Subcutaneous abdominal adipose tissue (tissue), 5 donors: ENCODE measurements at regions not wholly inside any gene's neighbourhood (a gene's known extent, or its start where the extent isn't known, plus 50 kb on each side); places are given as distances from the start of the nearest gene placed in this dataset.

ENCODE experiments used
- H3K27ac ChIP-seq: one replicate; pipeline ENCODE4 v1.7.0; 2013; ENCODE audit warnings: low read depth, mild to moderate bottlenecking, inconsistent platforms, low read length, moderate library complexity
- H3K27me3 ChIP-seq, 5 donors: one replicate each; pipeline ENCODE4 v1.7.0; 2013; ENCODE audit warnings: low read length in 5 of 5, inconsistent platforms in 1 of 5; ENCODE audit not compliant: control insufficient read depth in 5 of 5, insufficient read depth in 4 of 5
- H3K36me3 ChIP-seq, 5 donors: one replicate each; pipeline ENCODE4 v1.7.0; 2013; ENCODE audit warnings: low read length in 5 of 5; ENCODE audit not compliant: control insufficient read depth in 5 of 5, insufficient read depth in 5 of 5
- H3K4me1 ChIP-seq, 5 donors: one replicate each; pipeline ENCODE4 v1.7.0; 2013; ENCODE audit warnings: low read length in 5 of 5, mild to moderate bottlenecking in 3 of 5, moderate library complexity in 1 of 5; ENCODE audit not compliant: control insufficient read depth in 5 of 5, insufficient read depth in 5 of 5
- H3K4me3 ChIP-seq, 5 donors: one replicate each; pipeline ENCODE4 v1.7.0; 2013; ENCODE audit warnings: low read length in 5 of 5, low read depth in 1 of 5
- H3K9ac ChIP-seq, 5 donors: one replicate each; pipeline ENCODE4 v1.7.0; 2013; ENCODE audit warnings: low read length in 5 of 5, mild to moderate bottlenecking in 4 of 5, moderate library complexity in 3 of 5
- H3K9me3 ChIP-seq, 5 donors: one replicate each; pipeline ENCODE4 v1.7.0; 2013; ENCODE audit warnings: low read length in 5 of 5; ENCODE audit not compliant: control insufficient read depth in 5 of 5
- donor health status: healthy.
- donor health status: healthy.
- donor health status: healthy.
- donor health status: healthy.
- donor health status: healthy.

- H3K9ac ChIP-seq = no peak overlapping the region
- no peak overlapping the region for H3K4me3 ChIP-seq
- peaks cover 0 to 4% (median 0%) of the 10 kb centered on the region in 5 donors for H3K9me3 ChIP-seq
- no peaks in the 10 kb centered on the region for H3K36me3 ChIP-seq
- H3K4me1 ChIP-seq = no peaks in the 10 kb centered on the region
- no peak overlapping the region for H3K27ac ChIP-seq
- H3K27me3 ChIP-seq = peaks cover 0 to 3% (median 0%) of the 10 kb centered on the region in 5 donors
Measured at GRCh38 chr14:21874946-21875345, 201.3 kb upstream of the OR4E1 start.

GRCh38 chr14:21874167-21874566, 200.5 kb upstream of the OR4E1 start:
- H3K4me3 ChIP-seq = no peak overlapping the region
- no peaks in the 10 kb centered on the region for H3K36me3 ChIP-seq
- H3K27ac ChIP-seq = no peak overlapping the region

GRCh38 chr14:21868442-21869046, 194.9 kb upstream of the OR4E1 start:
- Histone ChIP-seq H3K36me3 (no peaks in the 10 kb centered on the region), H3K9me3 (peaks cover 0 to 4% (median 0%) of the 10 kb centered on the region in 5 donors), H3K4me3 (no peak overlapping the region), H3K27ac (no peak overlapping the region), H3K27me3 (no peaks in the 10 kb centered on the region), H3K4me1 (no peaks in the 10 kb centered on the region), H3K9ac (no peak overlapping the region)

More at GRCh38 chr14:21874167-21874566, 200.5 kb upstream of the OR4E1 start:
- peaks cover 0 to 3% (median 0%) of the 10 kb centered on the region in 5 donors for H3K27me3 ChIP-seq
- no peak overlapping the region for H3K9ac ChIP-seq
- no peaks in the 10 kb centered on the region for H3K4me1 ChIP-seq
- H3K9me3 ChIP-seq = peaks cover 0 to 4% (median 0%) of the 10 kb centered on the region in 5 donors

GRCh38 chr14:21867541-21867940, 193.9 kb upstream of the OR4E1 start:
- Histone ChIP-seq H3K9me3 (peaks cover 0 to 4% (median 0%) of the 10 kb centered on the region in 5 donors), H3K4me1 (no peaks in the 10 kb centered on the region), H3K36me3 (no peaks in the 10 kb centered on the region), H3K4me3 (no peak overlapping the region), H3K27me3 (no peaks in the 10 kb centered on the region), H3K9ac (no peak overlapping the region), H3K27ac (no peak overlapping the region)

GRCh38 chr14:21866479-21866878, 192.9 kb upstream of the OR4E1 start:
- Histone ChIP-seq H3K9me3 (peaks cover 0 to 4% (median 0%) of the 10 kb centered on the region in 5 donors), H3K4me1 (no peaks in the 10 kb centered on the region), H3K4me3 (no peak overlapping the region), H3K36me3 (no peaks in the 10 kb centered on the region), H3K27me3 (no peaks in the 10 kb centered on the region), H3K27ac (no peak overlapping the region), H3K9ac (no peak overlapping the region)

GRCh38 chr14:21863289-21863688, 189.7 kb upstream of the OR4E1 start:
- Histone ChIP-seq H3K9ac (no peak overlapping the region), H3K27me3 (no peaks in the 10 kb centered on the region), H3K4me3 (no peak overlapping the region), H3K36me3 (no peaks in the 10 kb centered on the region), H3K4me1 (no peaks in the 10 kb centered on the region), H3K27ac (no peak overlapping the region), H3K9me3 (no peaks in the 10 kb centered on the region)

GRCh38 chr14:21861153-21861552, 187.5 kb upstream of the OR4E1 start:
- Histone ChIP-seq H3K36me3 (no peaks in the 10 kb centered on the region), H3K27ac (no peak overlapping the region), H3K4me3 (no peak overlapping the region)

GRCh38 chr14:21860172-21860571, 186.6 kb upstream of the OR4E1 start:
- Histone ChIP-seq H3K9ac (no peak overlapping the region), H3K4me1 (no peaks in the 10 kb centered on the region), H3K4me3 (no peak overlapping the region), H3K27ac (no peak overlapping the region), H3K27me3 (no peaks in the 10 kb centered on the region), H3K36me3 (no peaks in the 10 kb centered on the region), H3K9me3 (no peaks in the 10 kb centered on the region)

More at GRCh38 chr14:21861153-21861552, 187.5 kb upstream of the OR4E1 start:
- Histone ChIP-seq H3K9me3 (no peaks in the 10 kb centered on the region), H3K9ac (no peak overlapping the region), H3K27me3 (no peaks in the 10 kb centered on the region), H3K4me1 (no peaks in the 10 kb centered on the region)

- Histone ChIP-seq H3K4me3 (no peak overlapping the region), H3K27ac (no peak overlapping the region)
Measured at GRCh38 chr14:21852775-21853174, 179.2 kb upstream of the OR4E1 start.

GRCh38 chr14:21852061-21852664, 178.5 kb upstream of the OR4E1 start:
- H3K27ac ChIP-seq = no peak overlapping the region
- peaks cover 0 to 5% (median 0%) of the 10 kb centered on the region in 5 donors for H3K27me3 ChIP-seq
- H3K36me3 ChIP-seq = no peaks in the 10 kb centered on the region
- H3K4me1 ChIP-seq = no peaks in the 10 kb centered on the region
- H3K4me3 ChIP-seq = no peak overlapping the region
- H3K9me3 ChIP-seq = no peaks in the 10 kb centered on the region
- H3K9ac ChIP-seq = no peak overlapping the region

More at GRCh38 chr14:21852775-21853174, 179.2 kb upstream of the OR4E1 start:
- Histone ChIP-seq H3K27me3 (peaks cover 0 to 5% (median 0%) of the 10 kb centered on the region in 5 donors), H3K4me1 (no peaks in the 10 kb centered on the region), H3K36me3 (no peaks in the 10 kb centered on the region), H3K9ac (no peak overlapping the region), H3K9me3 (no peaks in the 10 kb centered on the region)
